Right lobe of liver (tissue), 6 donors: ENCODE measurements at regions not wholly inside any gene's neighbourhood (a gene's known extent, or its start where the extent isn't known, plus 50 kb on each side); places are given as distances from the start of the nearest gene placed in this dataset.

Experiments
- ATAC-seq, 4 donors: fragments of 200-7000 bp; cut with Tn5 transposase; one replicate each; pipeline ENCODE4 v1.9.1; 2020; ENCODE audit warnings: mild to moderate bottlenecking in 4 of 4, moderate library complexity in 4 of 4
- DNase-seq, 3 donors: peaks; one replicate each; pipeline ENCODE4 v3.0.0-alpha.2; 2020
- H3K27ac ChIP-seq, 3 donors: fragments of 200-600 bp; one replicate each; pipeline ENCODE4 v1.8.0; 2022
- H3K27me3 ChIP-seq, 2 donors: fragments of 200-600 bp; one replicate each; pipeline ENCODE4 v1.8.0; 2022
- H3K36me3 ChIP-seq, 4 donors: fragments of 200-600 bp; sonication (generic) in 1 of 4; one replicate each; pipeline versions ENCODE4 v1.5.1 to v1.8.0; 2017 to 2022; ENCODE audit warnings: control low read depth in 1 of 4
- H3K4me1 ChIP-seq, 4 donors: fragments of 200-600 bp; sonication (generic) in 1 of 4; one replicate each; pipeline versions ENCODE4 v1.5.1 to v1.8.0; 2017 to 2022; ENCODE audit warnings: control low read depth in 1 of 4
- H3K4me3 ChIP-seq, 3 donors: fragments of 200-600 bp; one replicate each; pipeline ENCODE4 v1.8.0; 2022
- H3K9me3 ChIP-seq, 4 donors: fragments of 200-600 bp; sonication (generic) in 1 of 4; one replicate each; pipeline versions ENCODE4 v1.5.1 to v1.8.0; 2017 to 2022; ENCODE audit warnings: control low read depth in 1 of 4
- POLR2A ChIP-seq: fragments of 450-650 bp; IDR thresholded peaks from one replicate; pipeline ENCODE4 v1.6.1; 2017; ENCODE audit warnings: antibody characterized with exemption, mild to moderate bottlenecking
- WGBS: methylation state at CpG from one replicate; pipeline ENCODE4 v1.1.6; 2018; ENCODE audit warnings: low coverage, low lambda C conversion rate; ENCODE audit not compliant: insufficient coverage; ENCODE audit errors: missing lambda C conversion rate; 5-methylcytosine and 5-hydroxymethylcytosine counted together
- intact Hi-C, 2 donors: fragments of 100-400 bp; cut with DNase I; formaldehyde crosslinking; loops; one replicate each; pipeline versions ENCODE4 v1.11.2 to v1.14.1; 2022
- TF ChIP-seq, protein P1 (sequence below), 4 donors: fragments of 200-600 bp in 3 of 4; fragments of 450-650 bp in 1 of 4; IDR thresholded peaks; one replicate each; pipeline versions ENCODE4 v1.5.1 to v1.8.0; 2016 to 2022; ENCODE audit warnings: antibody characterized with exemption in 4 of 4, mild to moderate bottlenecking in 2 of 4
- donor health status: DM: no; HTN: yes; CAD: no.
- donor health status: DM: no; HTN: no; CAD: no.
- donor health status: DM: no; HTN: no; CAD: no.
- donor health status: DM: no; HTN: yes; CAD: no.
- donor health status: DM: no; HTN: yes; CAD: no.

- ATAC-seq (no peak), DNase-seq (no peak)
- 79% methylated on average over 5 of the region's 13 CpGs for WGBS
- TF ChIP-seq, protein P1, sequence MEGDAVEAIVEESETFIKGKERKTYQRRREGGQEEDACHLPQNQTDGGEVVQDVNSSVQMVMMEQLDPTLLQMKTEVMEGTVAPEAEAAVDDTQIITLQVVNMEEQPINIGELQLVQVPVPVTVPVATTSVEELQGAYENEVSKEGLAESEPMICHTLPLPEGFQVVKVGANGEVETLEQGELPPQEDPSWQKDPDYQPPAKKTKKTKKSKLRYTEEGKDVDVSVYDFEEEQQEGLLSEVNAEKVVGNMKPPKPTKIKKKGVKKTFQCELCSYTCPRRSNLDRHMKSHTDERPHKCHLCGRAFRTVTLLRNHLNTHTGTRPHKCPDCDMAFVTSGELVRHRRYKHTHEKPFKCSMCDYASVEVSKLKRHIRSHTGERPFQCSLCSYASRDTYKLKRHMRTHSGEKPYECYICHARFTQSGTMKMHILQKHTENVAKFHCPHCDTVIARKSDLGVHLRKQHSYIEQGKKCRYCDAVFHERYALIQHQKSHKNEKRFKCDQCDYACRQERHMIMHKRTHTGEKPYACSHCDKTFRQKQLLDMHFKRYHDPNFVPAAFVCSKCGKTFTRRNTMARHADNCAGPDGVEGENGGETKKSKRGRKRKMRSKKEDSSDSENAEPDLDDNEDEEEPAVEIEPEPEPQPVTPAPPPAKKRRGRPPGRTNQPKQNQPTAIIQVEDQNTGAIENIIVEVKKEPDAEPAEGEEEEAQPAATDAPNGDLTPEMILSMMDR (IDR thresholded peaks at IDR 0.05): no peak
- TF ChIP-seq POLR2A: no peak
- no peaks in the 10 kb centered on the region for H3K27me3 ChIP-seq
- H3K4me1 ChIP-seq: peaks cover 0 to 29% (median 8%) of the 10 kb centered on the region in 4 donors
- H3K36me3 ChIP-seq: no peaks in the 10 kb centered on the region
- H3K27ac ChIP-seq: no peak overlapping the region
- intact Hi-C loops: no loop called here
- H3K4me3 ChIP-seq: no peak overlapping the region
- H3K9me3 ChIP-seq: peaks cover 0 to 3% (median 0%) of the 10 kb centered on the region in 4 donors
These were observed 73.0 kb upstream of the TMPRSS2 start for GRCh38 chr21:41580758-41581554.

DNA sequence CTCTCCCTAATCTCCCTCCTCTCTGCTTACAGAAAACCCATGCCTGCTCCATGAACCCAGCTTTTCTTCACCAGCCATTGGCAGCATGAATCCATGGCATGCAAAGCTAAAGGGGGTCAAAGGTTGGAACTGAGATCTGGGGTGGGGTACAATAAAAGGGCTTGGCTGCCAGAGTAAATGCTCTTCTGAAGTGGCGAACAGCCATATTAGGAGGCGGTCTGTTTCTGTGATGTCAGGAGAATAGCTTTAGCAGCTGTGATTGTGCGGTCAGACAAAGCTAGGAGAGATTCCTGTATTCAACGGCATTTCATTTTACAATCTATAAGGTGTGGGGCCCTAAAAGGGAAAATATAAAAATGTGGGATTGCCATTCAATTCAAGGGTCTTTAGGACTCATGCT is 71.7 kb upstream of the TMPRSS2 start:
- Histone ChIP-seq H3K36me3 (no peaks in the 10 kb centered on the region), H3K4me3 (no peak overlapping the region), H3K9me3 (peaks cover 0 to 3% (median 0%) of the 10 kb centered on the region in 4 donors), H3K27me3 (no peaks in the 10 kb centered on the region), H3K4me1 (peaks cover 0 to 37% (median 14%) of the 10 kb centered on the region in 4 donors), H3K27ac (no peak overlapping the region)
- DNase-seq: no peak
- WGBS: 66% methylated on average over 4 of the region's 4 CpGs
- intact Hi-C loops: no loop called here
- TF ChIP-seq, protein P1 (IDR thresholded peaks at IDR 0.05): no peak
- TF ChIP-seq POLR2A: no peak
- no peak for ATAC-seq

DNA sequence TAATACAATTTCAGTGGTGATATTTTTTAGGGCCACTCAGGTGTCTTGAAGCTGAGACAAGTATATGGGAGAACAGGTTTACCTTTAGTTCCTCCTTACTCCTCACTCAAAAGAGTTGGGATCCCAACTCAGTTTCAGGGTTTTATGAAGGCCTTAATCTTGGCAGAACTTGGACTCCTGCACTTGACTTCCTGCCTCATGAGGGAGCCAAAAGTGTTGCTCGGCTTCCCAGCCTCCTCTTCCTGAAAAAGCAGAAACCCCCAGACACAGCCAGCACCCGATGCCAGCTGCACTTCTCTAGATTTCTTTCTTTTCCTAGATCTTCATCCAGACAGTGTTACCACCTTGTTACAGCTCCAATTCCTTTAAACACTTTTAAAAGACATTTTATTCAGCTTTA is 70.8 kb upstream of the TMPRSS2 start:
- H3K4me1 ChIP-seq: peaks cover 0 to 43% (median 16%) of the 10 kb centered on the region in 4 donors
- no peak for DNase-seq

GRCh38 chr21:41578083-41578482 is 70.1 kb upstream of the TMPRSS2 start:
- no peak overlapping the region for H3K4me3 ChIP-seq
- 33% methylated on average over 1 of the region's 1 CpG for WGBS
- intact Hi-C loops: no loop called here
- peaks cover 0 to 44% (median 16%) of the 10 kb centered on the region in 4 donors for H3K4me1 ChIP-seq
- no peaks in the 10 kb centered on the region for H3K27me3 ChIP-seq
- no peak for ATAC-seq
- DNase-seq: no peak
- no peaks in the 10 kb centered on the region for H3K36me3 ChIP-seq
- H3K9me3 ChIP-seq: peaks cover 0 to 3% (median 0%) of the 10 kb centered on the region in 4 donors
- H3K27ac ChIP-seq: no peak overlapping the region
- no peak for TF ChIP-seq POLR2A
- TF ChIP-seq, protein P1 (IDR thresholded peaks at IDR 0.05): no peak

More for the DNA sequence above, 70.8 kb upstream of the TMPRSS2 start:
- H3K36me3 ChIP-seq: no peaks in the 10 kb centered on the region
- no peak for ATAC-seq
- H3K9me3 ChIP-seq: peaks cover 0 to 3% (median 0%) of the 10 kb centered on the region in 4 donors
- TF ChIP-seq, protein P1 (IDR thresholded peaks at IDR 0.05): no peak
- TF ChIP-seq POLR2A: no peak
- H3K4me3 ChIP-seq: no peak overlapping the region
- no peak overlapping the region for H3K27ac ChIP-seq
- H3K27me3 ChIP-seq: no peaks in the 10 kb centered on the region
- intact Hi-C loops: no loop called here
- 79% methylated on average over 2 of the region's 2 CpGs for WGBS
